GM19438 (cell line): ENCODE measurements at regions not wholly inside any gene's neighbourhood (a gene's known extent, or its start where the extent isn't known, plus 50 kb on each side); places are given as distances from the start of the nearest gene placed in this dataset.
"Not testable (repeated sequence)": the region's sequence is repeated elsewhere in the genome, so short reads cannot be mapped to it uniquely, and the experiment has no call there.

Experiments used
- ATAC-seq: cut with Tn5 transposase; IDR thresholded peaks from one replicate; pipeline ENCODE4 v1.9.1; 2021; ENCODE audit warnings: low read depth; ENCODE audit not compliant: unreplicated experiment

GRCh38 chr3:22443571-22444233, 692.7 kb upstream of the ZNF385D start:
- ATAC-seq: no peak

GRCh38 chr3:22445336-22445735, 694.3 kb upstream of the ZNF385D start:
- not testable (repeated sequence) for ATAC-seq

DNA sequence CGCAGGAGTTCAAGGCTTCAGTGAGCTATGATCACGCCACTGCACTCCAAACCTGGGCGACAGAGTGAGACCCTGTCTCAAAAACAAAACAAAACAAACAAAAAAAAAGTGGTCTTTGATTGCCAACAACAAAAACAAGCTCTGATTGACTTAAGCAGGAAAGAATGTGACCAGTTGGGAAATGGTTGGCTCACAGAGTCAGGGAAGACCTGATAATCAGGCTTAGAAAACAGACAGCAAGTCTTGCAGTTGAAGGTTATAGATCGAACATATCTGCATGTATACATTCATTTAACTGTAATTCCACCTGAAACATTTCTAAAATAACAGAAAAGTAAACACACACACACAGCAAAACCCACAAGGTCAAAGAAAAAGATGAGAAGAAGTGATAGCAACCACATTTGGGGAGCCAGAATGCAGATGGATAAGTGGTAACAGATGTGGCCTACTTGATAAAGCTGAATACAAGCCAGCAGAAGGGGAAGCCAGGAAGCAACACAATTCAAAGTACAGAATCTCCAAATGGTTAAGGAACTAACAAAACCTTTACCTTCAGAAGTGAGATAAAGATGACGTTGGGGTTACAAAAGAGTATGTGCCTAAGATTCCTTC, 699.9 kb upstream of the ZNF385D start:
- ATAC-seq: no peak

- no peak for ATAC-seq
Observed at GRCh38 chr3:22451501-22451900, 700.5 kb upstream of the ZNF385D start.

DNA sequence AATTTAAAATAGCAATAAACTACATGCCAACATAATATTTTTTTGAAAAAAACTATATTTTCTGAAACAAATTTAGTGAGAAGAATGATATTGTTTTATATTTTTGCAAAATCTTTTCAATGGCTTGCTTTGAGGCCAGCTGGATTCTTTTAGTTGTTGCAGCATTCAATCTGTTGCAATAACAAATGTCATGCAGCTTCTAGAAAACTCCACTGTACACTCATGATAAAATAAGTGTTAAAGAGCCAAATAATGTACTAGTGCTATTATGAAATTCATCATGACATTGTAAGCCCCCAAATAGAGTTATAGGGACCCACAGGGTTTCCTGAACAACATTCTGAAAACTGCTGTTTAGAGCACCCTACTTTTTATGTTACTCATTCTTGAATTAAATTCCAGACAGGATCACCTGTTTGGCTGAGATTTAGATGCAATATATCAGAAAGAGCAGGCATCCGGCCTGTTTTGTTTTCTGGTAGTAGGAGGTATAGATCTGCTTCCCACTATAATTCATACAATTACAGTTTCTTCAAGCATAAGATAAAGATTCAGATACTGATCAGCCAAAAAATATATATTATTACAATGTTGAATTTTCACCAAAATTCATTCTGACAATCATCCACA, 703.0 kb upstream of the ZNF385D start:
- ATAC-seq: no peak

DNA sequence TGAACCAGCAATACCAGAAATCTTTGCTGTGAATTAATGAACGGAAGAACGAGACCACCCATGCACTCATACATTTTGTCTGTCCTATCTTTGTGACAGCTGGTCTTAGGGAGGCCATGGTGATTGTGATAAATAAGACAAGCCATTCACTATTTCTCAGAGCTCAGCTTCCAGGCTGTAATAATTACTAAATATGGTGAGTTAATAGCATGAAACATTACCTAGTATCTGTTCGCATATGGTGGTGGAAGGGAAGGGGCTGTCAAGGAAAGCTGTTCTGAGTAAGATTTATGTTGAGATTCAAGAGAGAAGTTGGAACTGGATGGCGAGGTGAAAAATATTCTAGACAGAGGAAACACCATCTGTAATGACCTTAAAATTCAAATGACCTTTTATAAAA, 719.0 kb upstream of the ZNF385D start:
- ATAC-seq: no peak

- ATAC-seq: no peak
Observed at GRCh38 chr3:22471557-22471956, 720.5 kb upstream of the ZNF385D start.

- no peak for ATAC-seq
Observed at GRCh38 chr3:22474706-22475445, 723.9 kb upstream of the ZNF385D start.

- ATAC-seq: no peak
Observed at GRCh38 chr3:22475665-22476240, 724.7 kb upstream of the ZNF385D start.

- ATAC-seq: no peak
Observed at GRCh38 chr3:22476976-22477375, 726.0 kb upstream of the ZNF385D start.

- ATAC-seq: no peak
Observed at GRCh38 chr3:22485954-22486353, 717.2 kb upstream of the UBE2E2 start.

- ATAC-seq: no peak
Observed at GRCh38 chr3:22490747-22491146, 712.4 kb upstream of the UBE2E2 start.

DNA sequence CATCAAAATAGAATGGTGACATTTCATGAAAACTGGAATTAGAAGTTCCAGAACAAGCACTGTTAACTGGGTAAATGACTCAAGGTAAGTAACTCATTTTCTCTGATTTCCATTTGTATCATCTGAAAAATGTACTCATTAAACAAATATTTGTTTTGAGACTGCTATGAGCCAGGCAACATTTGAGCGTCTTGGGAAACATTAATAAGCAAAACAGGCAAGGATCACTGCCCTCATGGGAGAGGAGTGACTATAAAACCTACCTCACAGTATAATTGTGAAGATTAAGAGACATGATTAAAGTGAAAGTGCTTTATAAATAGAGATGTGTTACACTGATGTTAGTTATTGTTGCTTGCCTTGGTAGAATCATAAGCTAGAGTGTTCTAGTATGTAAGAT, 711.8 kb upstream of the UBE2E2 start:
- no peak for ATAC-seq

GRCh38 chr3:22492342-22492741, 710.8 kb upstream of the UBE2E2 start:
- ATAC-seq: no peak

GRCh38 chr3:22495241-22495640, 707.9 kb upstream of the UBE2E2 start:
- ATAC-seq: no peak

- ATAC-seq: no peak
Observed at GRCh38 chr3:22495791-22496190, 707.3 kb upstream of the UBE2E2 start.

GRCh38 chr3:22496641-22497040, 706.5 kb upstream of the UBE2E2 start:
- no peak for ATAC-seq

DNA sequence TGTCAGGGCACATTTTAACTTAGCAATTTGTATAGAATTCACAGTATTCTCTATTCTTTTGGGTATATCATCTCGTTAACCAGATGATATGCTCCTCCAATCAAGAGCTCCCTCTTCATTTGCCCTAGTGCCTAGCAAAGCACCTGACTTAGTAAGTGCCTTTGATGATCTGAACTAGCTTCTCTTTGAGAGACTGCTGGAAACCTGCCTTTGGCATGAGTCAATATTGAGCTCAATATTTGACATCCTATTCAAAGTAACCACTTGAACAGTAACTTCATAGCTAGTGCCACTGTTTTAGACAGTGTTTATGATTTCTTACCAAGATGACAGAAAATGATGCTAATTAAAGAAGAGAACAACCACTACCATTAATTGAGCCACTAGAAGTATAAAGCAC, 696.3 kb upstream of the UBE2E2 start:
- no peak for ATAC-seq

- ATAC-seq: no peak
Observed at GRCh38 chr3:22507709-22508108, 695.4 kb upstream of the UBE2E2 start.

- ATAC-seq: no peak
Observed at GRCh38 chr3:22523925-22524324, 679.2 kb upstream of the UBE2E2 start.

DNA sequence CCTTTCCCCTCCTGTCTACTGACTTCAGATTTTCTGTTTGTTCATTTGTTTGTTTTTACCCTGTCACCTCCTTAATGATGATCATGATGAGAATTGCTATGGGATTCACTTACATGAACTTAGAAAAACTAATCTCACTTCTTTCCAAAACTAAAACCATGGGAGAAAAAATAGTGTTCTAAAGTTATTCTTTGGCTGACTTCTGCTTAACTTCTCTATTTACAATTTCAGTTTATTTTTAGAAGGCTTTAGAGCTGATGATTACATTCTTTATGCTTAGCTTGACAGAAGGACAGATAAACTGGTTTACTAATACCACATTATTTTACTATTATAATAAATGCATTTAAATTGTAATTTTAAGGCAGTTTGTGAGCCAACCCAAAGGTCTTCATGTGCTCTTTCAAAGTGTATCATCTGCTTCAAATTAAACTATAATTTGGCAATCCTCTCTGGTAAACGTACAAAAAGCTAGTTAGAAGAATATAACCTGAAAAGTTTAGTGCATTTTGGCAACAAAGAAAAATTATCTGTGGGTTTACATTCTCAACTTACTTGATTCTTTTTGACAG, 676.8 kb upstream of the UBE2E2 start:
- ATAC-seq: no peak
